ENCODE measurements at regions not wholly inside any gene's neighbourhood (a gene's known extent, or its start where the extent isn't known, plus 50 kb on each side); places are given as distances from the start of the nearest gene placed in this dataset.
A peak's percentile ranks its signal among the peaks of the same experiment; 100 is the strongest.

- no peak for DNase-seq
- intact Hi-C loops (cut with DNase I), result no loop called here
These were observed 675.5 kb upstream of the SLC8A1 start for GRCh38 chr2:41127351-41127750.

GRCh38 chr2:41129988-41130387, 678.1 kb upstream of the SLC8A1 start:
- DNase-seq, result no peak
- intact Hi-C loops (cut with DNase I), result no loop called here

GRCh38 chr2:41137031-41137430, 685.1 kb upstream of the SLC8A1 start:
- intact Hi-C loops (cut with DNase I), result no loop called here
- no peak for DNase-seq

- no peak for DNase-seq
- intact Hi-C loops (cut with DNase I), result no loop called here
These were observed 689.4 kb upstream of the SLC8A1 start for GRCh38 chr2:41141146-41141791.

GRCh38 chr2:41142478-41142877, 690.6 kb upstream of the SLC8A1 start:
- intact Hi-C loops (cut with DNase I), result no loop called here
- no peak for DNase-seq

GRCh38 chr2:41145066-41145465, 693.2 kb upstream of the SLC8A1 start:
- intact Hi-C loops (cut with DNase I), result no loop called here
- no peak for DNase-seq

GRCh38 chr2:41149054-41149453, 697.2 kb upstream of the SLC8A1 start:
- intact Hi-C loops (cut with DNase I), result no loop called here
- no peak for DNase-seq

- intact Hi-C loops (cut with DNase I), result no loop called here
- DNase-seq, result no peak
These were observed 699.9 kb upstream of the SLC8A1 start for GRCh38 chr2:41151746-41152145.

GRCh38 chr2:41152318-41152717, 700.4 kb upstream of the SLC8A1 start:
- no peak for DNase-seq
- intact Hi-C loops (cut with DNase I), result no loop called here

- intact Hi-C loops (cut with DNase I), result no loop called here
- no peak for DNase-seq
These were observed 708.5 kb upstream of the SLC8A1 start for GRCh38 chr2:41160439-41160838.

- DNase-seq, result peak in 1 of 10 donors; percentile 30
- intact Hi-C loops (cut with DNase I), result no loop called here
These were observed 715.1 kb upstream of the SLC8A1 start for GRCh38 chr2:41167014-41167413.

GRCh38 chr2:41169744-41170143, 717.9 kb upstream of the SLC8A1 start:
- no peak for DNase-seq
- intact Hi-C loops (cut with DNase I), result no loop called here

- no peak for DNase-seq
- intact Hi-C loops (cut with DNase I), result no loop called here
These were observed 718.7 kb upstream of the SLC8A1 start for GRCh38 chr2:41170589-41170988.

GRCh38 chr2:41180387-41180786, 728.5 kb upstream of the SLC8A1 start:
- intact Hi-C loops (cut with DNase I), result no loop called here
- no peak for DNase-seq

GRCh38 chr2:41182961-41183360, 731.1 kb upstream of the SLC8A1 start:
- intact Hi-C loops (cut with DNase I), result no loop called here
- no peak for DNase-seq

GRCh38 chr2:41187376-41188122, 735.7 kb upstream of the SLC8A1 start:
- intact Hi-C loops (cut with DNase I), result no loop called here
- no peak for DNase-seq

GRCh38 chr2:41194230-41194629, 742.3 kb upstream of the SLC8A1 start:
- intact Hi-C loops (cut with DNase I), result no loop called here
- peak in 1 of 10 donors; percentile 39 for DNase-seq

GRCh38 chr2:41197781-41198180, 745.9 kb upstream of the SLC8A1 start:
- intact Hi-C loops (cut with DNase I), result no loop called here
- DNase-seq, result no peak

- no peak for DNase-seq
- intact Hi-C loops (cut with DNase I), result no loop called here
These were observed 747.4 kb upstream of the SLC8A1 start for GRCh38 chr2:41199334-41199733.

GRCh38 chr2:41204315-41204714, 752.4 kb upstream of the SLC8A1 start:
- DNase-seq, result peak in 1 of 10 donors; percentile 26
- intact Hi-C loops (cut with DNase I), result no loop called here

- no peak for DNase-seq
- intact Hi-C loops (cut with DNase I), result no loop called here
These were observed 754.1 kb upstream of the SLC8A1 start for GRCh38 chr2:41206004-41206403.

- intact Hi-C loops (cut with DNase I), result no loop called here
- no peak for DNase-seq
These were observed 755.7 kb upstream of the SLC8A1 start for GRCh38 chr2:41207578-41207977.
